T-helper 1 cell treated with Interleukin-12 subunit alpha and Interleukin-12 subunit beta and Interleukin-4 antibody, amounts not matched to agents 30 ng/mL and 1 ng/mL, for 36 hours (primary cell): ENCODE measurements at regions not wholly inside any gene's neighbourhood (a gene's known extent, or its start where the extent isn't known, plus 50 kb on each side); places are given as distances from the start of the nearest gene placed in this dataset.

Source experiments
- intact Hi-C: fragments of 100-400 bp; cut with micrococcal nuclease; formaldehyde crosslinking; loops from one replicate; pipeline ENCODE4 v1.15.1; 2024

- intact Hi-C loops: loop anchor here (10.0 kb wide), 1 partner anchor 765 kb away; no protein-coding TSS in a partner anchor
Measured at GRCh38 chr20:29119684-29120083, 2137.8 kb upstream of the DEFB115 start.

DNA sequence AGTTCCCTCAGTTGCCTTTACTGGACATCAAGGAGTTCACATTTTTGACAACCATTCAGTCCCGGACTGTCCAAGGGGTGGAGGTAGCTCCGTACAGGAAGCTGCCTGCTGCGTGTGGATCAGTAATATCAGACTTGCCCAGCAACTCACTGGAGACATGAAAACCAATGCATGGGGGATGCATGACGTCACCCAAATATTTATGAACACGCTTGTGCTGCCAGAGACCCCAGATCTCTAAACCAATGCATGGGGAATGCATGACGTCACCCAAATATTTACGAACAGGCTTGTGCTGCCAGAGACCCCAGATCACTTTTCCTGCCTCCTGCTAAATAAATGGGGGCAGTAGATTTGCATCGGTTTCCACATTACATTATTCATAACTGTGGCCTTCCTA, 2137.4 kb upstream of the DEFB115 start:
- intact Hi-C loops: loop anchor here (10.0 kb wide), 1 partner anchor 765 kb away; no protein-coding TSS in a partner anchor

DNA sequence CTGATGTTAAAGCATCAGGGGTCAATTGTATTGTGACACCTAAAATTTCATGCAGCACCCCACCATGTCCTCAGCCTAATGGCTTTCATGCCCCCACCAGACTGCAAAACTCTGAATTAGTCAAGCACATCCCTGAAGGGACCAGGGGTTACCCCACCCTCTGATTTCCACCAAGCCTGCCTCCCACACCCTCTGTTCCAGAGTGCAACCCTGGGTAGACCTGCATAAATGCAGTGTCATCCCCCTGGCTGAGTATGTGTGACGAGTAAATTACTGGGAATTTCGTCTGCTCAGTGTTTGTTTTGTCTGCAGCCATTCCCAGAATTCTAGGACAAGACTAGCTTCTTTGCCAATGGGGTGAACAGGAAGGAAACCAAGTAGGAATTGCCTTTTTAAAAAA, 2136.9 kb upstream of the DEFB115 start:
- intact Hi-C loops: loop anchor here (10.0 kb wide), 1 partner anchor 764 kb away; no protein-coding TSS in a partner anchor

DNA sequence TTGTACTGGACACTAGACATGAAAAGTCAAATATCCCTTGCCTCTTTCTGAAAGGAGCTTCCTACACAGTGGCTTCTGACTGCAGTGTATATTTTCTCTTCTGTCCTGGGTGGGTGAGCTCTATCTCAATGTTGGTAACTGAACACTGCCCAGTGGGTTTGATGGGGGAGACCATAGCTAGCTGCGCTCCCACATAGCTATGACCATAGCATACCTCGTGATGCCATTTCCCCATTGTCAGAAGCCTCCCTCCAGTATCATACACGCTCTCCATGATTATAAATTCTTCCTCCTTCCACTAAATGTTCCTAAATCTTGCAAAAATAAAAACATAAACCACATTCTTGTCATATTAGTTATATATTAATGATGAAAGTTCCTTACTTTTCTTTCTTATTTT, 2134.7 kb upstream of the DEFB115 start:
- intact Hi-C loops: loop anchor here (10.0 kb wide), 1 partner anchor 762 kb away; no protein-coding TSS in a partner anchor

GRCh38 chr20:29123861-29124260, 2133.6 kb upstream of the DEFB115 start:
- intact Hi-C loops: loop anchor here (10.0 kb wide), 1 partner anchor 761 kb away; no protein-coding TSS in a partner anchor
